Posterior vena cava (tissue), 2 donors: ENCODE measurements at regions not wholly inside any gene's neighbourhood (a gene's known extent, or its start where the extent isn't known, plus 50 kb on each side); places are given as distances from the start of the nearest gene placed in this dataset.

Experiments used
- DNase-seq: peaks from one replicate; pipeline ENCODE4 v3.0.0-alpha.2; 2020; ENCODE audit warnings: low spot score
- intact Hi-C, 2 donors: fragments of 100-400 bp; cut with DNase I; formaldehyde crosslinking; loops; one replicate each; pipeline versions ENCODE4 v1.14.1 to v1.14.2; 2022 to 2023
- donor health status: DM: yes; HTN: yes; CAD: no.
- donor health status: DM: yes; HTN: yes; CAD: no.

- intact Hi-C loops = no loop called here
- no peak for DNase-seq
Observed at GRCh38 chr3:152618529-152618928, 216.4 kb upstream of the P2RY1 start.

- intact Hi-C loops = no loop called here
- DNase-seq = no peak
Observed at GRCh38 chr3:152619691-152620090, 215.2 kb upstream of the P2RY1 start.

GRCh38 chr3:152620395-152620794 is 214.5 kb upstream of the P2RY1 start:
- no peak for DNase-seq

GRCh38 chr3:152621006-152621868 is 213.7 kb upstream of the P2RY1 start:
- intact Hi-C loops = no loop called here
- DNase-seq = no peak

More at GRCh38 chr3:152620395-152620794, 214.5 kb upstream of the P2RY1 start:
- intact Hi-C loops = no loop called here

- no peak for DNase-seq
- intact Hi-C loops = no loop called here
Observed at GRCh38 chr3:152621967-152622810, 212.7 kb upstream of the P2RY1 start.

GRCh38 chr3:152622811-152623167 is 212.1 kb upstream of the P2RY1 start:
- intact Hi-C loops = no loop called here
- no peak for DNase-seq

GRCh38 chr3:152623286-152623911 is 211.5 kb upstream of the P2RY1 start:
- no peak for DNase-seq
- intact Hi-C loops = no loop called here

- DNase-seq = no peak
- intact Hi-C loops = no loop called here
Observed at GRCh38 chr3:152626226-152626625, 208.7 kb upstream of the P2RY1 start.

- no peak for DNase-seq
- intact Hi-C loops = no loop called here
Observed at GRCh38 chr3:152628496-152628895, 206.4 kb upstream of the P2RY1 start.

- no peak for DNase-seq
- intact Hi-C loops = no loop called here
Observed at GRCh38 chr3:152629363-152630122, 205.4 kb upstream of the P2RY1 start.

- DNase-seq = no peak
- intact Hi-C loops = no loop called here
Observed at GRCh38 chr3:152635389-152635788, 199.5 kb upstream of the P2RY1 start.

GRCh38 chr3:152636651-152637050 is 198.3 kb upstream of the P2RY1 start:
- intact Hi-C loops = no loop called here
- no peak for DNase-seq

- intact Hi-C loops = no loop called here
- no peak for DNase-seq
Observed at GRCh38 chr3:152638214-152638613, 196.7 kb upstream of the P2RY1 start.

GRCh38 chr3:152638707-152639450 is 196.1 kb upstream of the P2RY1 start:
- no peak for DNase-seq
- intact Hi-C loops = no loop called here

- DNase-seq = no peak
- intact Hi-C loops = no loop called here
Observed at GRCh38 chr3:152641198-152641597, 193.7 kb upstream of the P2RY1 start.

- intact Hi-C loops = no loop called here
Observed at GRCh38 chr3:152642658-152643057, 192.3 kb upstream of the P2RY1 start.

GRCh38 chr3:152644478-152644877 is 190.5 kb upstream of the P2RY1 start:
- DNase-seq = no peak
- intact Hi-C loops = no loop called here

More at GRCh38 chr3:152642658-152643057, 192.3 kb upstream of the P2RY1 start:
- no peak for DNase-seq

- no peak for DNase-seq
- intact Hi-C loops = no loop called here
Observed at GRCh38 chr3:152646004-152646403, 188.9 kb upstream of the P2RY1 start.

GRCh38 chr3:152650177-152650576 is 184.8 kb upstream of the P2RY1 start:
- no peak for DNase-seq
- intact Hi-C loops = no loop called here
